ENCODE measurements at regions not wholly inside any gene's neighbourhood (a gene's known extent, or its start where the extent isn't known, plus 50 kb on each side); places are given as distances from the start of the nearest gene placed in this dataset.

- Mint-ChIP-seq H3K4me3 (no peak overlapping the region), H3K27me3 (ENCODE audit: low read depth) (no peaks in the 10 kb centered on the region; the same call in 1 of the 2 replicates), H3K27ac (no peak overlapping the region), H3K4me1 (peaks cover 6% of the 10 kb centered on the region; the same call in 1 of the 2 replicates), H3K36me3 (no peaks in the 10 kb centered on the region), H3K9me3 (peaks cover 9% of the 10 kb centered on the region)
- no peak for DNase-seq (ENCODE audit: low spot score)
- ChIA-PET POLR2A (no interaction called here), CTCF (interaction anchor here (1.6 kb wide), 1 partner anchor 10 kb away, joined by 7 read pairs; no protein-coding TSS in a partner anchor)
- no peak for ATAC-seq
- TF ChIP-seq GABPB1 (CRISPR knock-in tag; IDR thresholded peaks at IDR 0.05) = no peak
- TF ChIP-seq ATF1 (CRISPR knock-in tag; IDR thresholded peaks at IDR 0.05) = no peak
- no peak for TF ChIP-seq ZNF671 (CRISPR knock-in tag; IDR thresholded peaks at IDR 0.05)
- no peak for TF ChIP-seq FOXJ3 (CRISPR knock-in tag; IDR thresholded peaks at IDR 0.05; ENCODE audit: borderline replicate concordance)
- no peak for TF ChIP-seq IRF2 (CRISPR knock-in tag; IDR thresholded peaks at IDR 0.05; ENCODE audit: borderline replicate concordance, low read depth)
Measured at GRCh38 chr11:134858783-134859480, 446.9 kb upstream of the B3GAT1 start.

- ATAC-seq = no peak
- Mint-ChIP-seq H3K4me3 (no peak overlapping the region), H3K27me3 (ENCODE audit: low read depth) (no peaks in the 10 kb centered on the region; the same call in 1 of the 2 replicates), H3K9me3 (peaks cover 16% of the 10 kb centered on the region), H3K36me3 (no peaks in the 10 kb centered on the region), H3K27ac (no peak overlapping the region), H3K4me1 (no peaks in the 10 kb centered on the region)
- ChIA-PET CTCF (interaction anchor here (1.3 kb wide), 1 partner anchor 12 kb away, joined by 3 read pairs; no protein-coding TSS in a partner anchor), POLR2A (no interaction called here)
- no peak for DNase-seq (ENCODE audit: low spot score)
- TF ChIP-seq OVOL2 (CRISPR knock-in tag; IDR thresholded peaks at IDR 0.05; ENCODE audit: borderline replicate concordance) (no peak), SOX15 (CRISPR knock-in tag; IDR thresholded peaks at IDR 0.05) (no peak), IRF2 (CRISPR knock-in tag; IDR thresholded peaks at IDR 0.05; ENCODE audit: borderline replicate concordance, low read depth) (no peak), EMX1 (CRISPR knock-in tag; IDR thresholded peaks at IDR 0.05) (no peak)
Measured at GRCh38 chr11:134857035-134857434, 445.0 kb upstream of the B3GAT1 start.

GRCh38 chr11:134856056-134856971 is 444.3 kb upstream of the B3GAT1 start:
- no peaks in the 10 kb centered on the region; the same call in 1 of the 2 replicates for H3K27me3 Mint-ChIP-seq (ENCODE audit: low read depth)
- no peak for TF ChIP-seq ATF3 (CRISPR knock-in tag; conservative IDR thresholded peaks at IDR 0.05)
- TF ChIP-seq ZNF219 (CRISPR knock-in tag; IDR thresholded peaks at IDR 0.05; ENCODE audit: borderline replicate concordance) = no peak
- no peak for TF ChIP-seq CDX4 (CRISPR knock-in tag; IDR thresholded peaks at IDR 0.05; ENCODE audit: borderline replicate concordance)
- ATAC-seq (no peak), DNase-seq (ENCODE audit: low spot score) (no peak)
- H3K4me1 Mint-ChIP-seq = no peaks in the 10 kb centered on the region
- no peaks in the 10 kb centered on the region for H3K36me3 Mint-ChIP-seq
- H3K4me3 Mint-ChIP-seq = no peak overlapping the region
- peaks cover 15% of the 10 kb centered on the region for H3K9me3 Mint-ChIP-seq
- ChIA-PET POLR2A (no interaction called here), CTCF (no interaction called here)
- no peak overlapping the region for H3K27ac Mint-ChIP-seq

- Mint-ChIP-seq H3K27ac (no peak overlapping the region), H3K4me3 (no peak overlapping the region), H3K36me3 (no peaks in the 10 kb centered on the region), H3K27me3 (ENCODE audit: low read depth) (no peaks in the 10 kb centered on the region; the same call in 1 of the 2 replicates), H3K4me1 (no peaks in the 10 kb centered on the region), H3K9me3 (peaks cover 12% of the 10 kb centered on the region)
- ATAC-seq = no peak
- no peak for DNase-seq (ENCODE audit: low spot score)
- CTCF ChIA-PET = no interaction called here
- POLR2A ChIA-PET = no interaction called here
- TF ChIP-seq E2F5 (CRISPR knock-in tag; IDR thresholded peaks at IDR 0.05) (no peak), ZBTB43 (CRISPR knock-in tag; IDR thresholded peaks at IDR 0.05) (no peak), STAT6 (CRISPR knock-in tag; conservative IDR thresholded peaks at IDR 0.05; ENCODE audit: low read depth) (no peak), TEAD4 (CRISPR knock-in tag; IDR thresholded peaks at IDR 0.05) (no peak), ATF3 (CRISPR knock-in tag; conservative IDR thresholded peaks at IDR 0.05) (no peak), MLX (CRISPR knock-in tag; IDR thresholded peaks at IDR 0.05) (no peak)
Measured at GRCh38 chr11:134853992-134854991, 442.2 kb upstream of the B3GAT1 start.

All from WTC11 (cell line).